Peyer's patch (tissue), 4 donors: ENCODE measurements at regions not wholly inside any gene's neighbourhood (a gene's known extent, or its start where the extent isn't known, plus 50 kb on each side); places are given as distances from the start of the nearest gene placed in this dataset.

Experiments
- DNase-seq, 3 donors: peaks; one replicate each; pipeline ENCODE4 v3.0.0-alpha.2; 2017 to 2019
- H3K27ac ChIP-seq, 4 donors: fragments of 200-600 bp; sonication (generic); one replicate each; pipeline ENCODE4 v1.5.1; 2016 to 2019
- H3K27me3 ChIP-seq, 2 donors: fragments of 200-600 bp; sonication (generic); one replicate each; pipeline ENCODE4 v1.5.1; 2019
- H3K36me3 ChIP-seq, 3 donors: fragments of 200-600 bp; sonication (generic); one replicate each; pipeline ENCODE4 v1.5.1; 2016 to 2019
- H3K4me1 ChIP-seq, 4 donors: fragments of 200-600 bp; sonication (generic); one replicate each; pipeline ENCODE4 v1.5.1; 2016 to 2019
- H3K4me3 ChIP-seq, 4 donors: fragments of 200-600 bp; sonication (generic); 1 replicate in 3 of 4; 2 replicates in 1 of 4; pipeline ENCODE4 v1.5.1; 2016 to 2019; ENCODE audit warnings: mild to moderate bottlenecking in 1 of 4
- H3K9me3 ChIP-seq, 4 donors: fragments of 200-600 bp; sonication (generic); one replicate each; pipeline ENCODE4 v1.5.1; 2016 to 2019; ENCODE audit warnings: mild to moderate bottlenecking in 1 of 4
- CTCF ChIP-seq, 6 experiments: fragments of 450-650 bp in 4 of 6; fragments of 200-600 bp in 2 of 6; sonication (generic) in 1 of 6; IDR thresholded peaks; one replicate each; pipeline ENCODE4 v1.5.1; 2017 to 2019; ENCODE audit warnings: antibody characterized with exemption in 6 of 6, mild to moderate bottlenecking in 3 of 6, moderate library complexity in 1 of 6
- POLR2A ChIP-seq, 2 donors: fragments of 450-650 bp; IDR thresholded peaks; one replicate each; pipeline ENCODE4 v1.5.1; 2017; ENCODE audit warnings: antibody characterized with exemption in 2 of 2, mild to moderate bottlenecking in 2 of 2, moderate library complexity in 2 of 2

DNA sequence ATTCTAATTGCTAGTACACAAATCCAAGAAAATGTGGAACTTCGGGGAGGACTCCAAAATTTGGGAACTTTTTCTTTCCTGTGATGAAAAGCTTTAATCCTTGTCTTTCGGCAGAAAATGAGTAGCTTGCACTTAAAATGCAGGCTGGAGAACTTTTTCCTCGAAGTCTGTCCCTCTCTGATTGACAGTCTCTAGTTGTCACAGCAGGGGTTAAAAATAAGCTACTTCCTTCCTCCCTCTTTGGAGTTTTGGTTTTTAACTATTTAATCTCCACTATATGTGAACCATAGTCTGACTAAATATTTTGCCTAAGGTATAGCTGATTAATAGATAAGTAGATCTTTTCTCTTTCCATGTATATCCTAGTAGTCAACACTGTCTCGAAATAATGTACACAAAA, 66.8 kb upstream of the MBOAT1 start:
- Histone ChIP-seq H3K36me3 (no peaks in the 10 kb centered on the region), H3K27me3 (no peaks in the 10 kb centered on the region), H3K27ac (no peak overlapping the region), H3K4me1 (no peaks in the 10 kb centered on the region), H3K4me3 (no peak overlapping the region), H3K9me3 (no peaks in the 10 kb centered on the region)
- no peak for DNase-seq
- TF ChIP-seq POLR2A (IDR thresholded peaks at IDR 0.05) (no peak), CTCF (IDR thresholded peaks at IDR 0.05) (no peak)

DNA sequence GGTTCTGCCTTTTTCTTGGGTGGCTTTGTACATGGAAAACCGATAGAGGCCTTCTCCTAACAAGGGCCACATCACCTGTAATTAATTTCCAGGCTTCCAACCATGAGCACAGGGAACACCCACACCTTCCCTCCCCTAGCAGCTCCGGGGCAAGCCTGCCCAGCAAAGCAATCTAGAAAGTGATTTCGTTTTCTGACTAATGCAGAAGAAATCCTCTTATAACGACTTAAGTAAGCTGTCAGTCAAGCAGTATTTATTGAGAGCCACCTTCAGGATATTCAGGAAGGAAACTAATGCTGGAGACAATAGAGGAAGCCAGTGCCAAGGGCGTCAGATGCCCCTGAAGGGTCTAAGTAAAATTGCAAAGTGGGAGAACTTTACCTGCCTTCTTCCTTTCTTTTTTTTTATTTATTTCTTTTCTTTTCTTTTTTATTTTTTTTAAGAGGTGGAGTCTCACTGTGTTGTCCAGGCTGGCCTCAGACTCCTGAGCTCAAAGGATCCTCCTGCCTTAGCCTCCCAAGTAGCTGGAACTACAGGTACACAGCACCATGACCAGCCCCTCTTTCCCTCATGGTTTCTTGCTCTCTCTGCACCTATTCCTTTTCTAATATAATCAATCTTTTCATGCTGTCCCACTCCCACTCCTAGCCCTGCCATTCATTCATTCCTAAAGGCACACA, 67.5 kb upstream of the MBOAT1 start:
- Histone ChIP-seq H3K9me3 (no peaks in the 10 kb centered on the region), H3K27ac (no peak overlapping the region), H3K36me3 (no peaks in the 10 kb centered on the region), H3K27me3 (no peaks in the 10 kb centered on the region), H3K4me3 (no peak overlapping the region), H3K4me1 (no peaks in the 10 kb centered on the region)
- TF ChIP-seq CTCF (IDR thresholded peaks at IDR 0.05): no peak
- TF ChIP-seq POLR2A (IDR thresholded peaks at IDR 0.05): no peak
- no peak for DNase-seq

- no peak for DNase-seq
- H3K4me1 ChIP-seq: no peaks in the 10 kb centered on the region
- no peak for TF ChIP-seq CTCF (IDR thresholded peaks at IDR 0.05)
- no peak for TF ChIP-seq POLR2A (IDR thresholded peaks at IDR 0.05)
- H3K27me3 ChIP-seq: no peaks in the 10 kb centered on the region
- H3K36me3 ChIP-seq: no peaks in the 10 kb centered on the region
- no peak overlapping the region for H3K27ac ChIP-seq
- H3K4me3 ChIP-seq: no peak overlapping the region
- no peaks in the 10 kb centered on the region for H3K9me3 ChIP-seq
Observed at GRCh38 chr6:20280288-20280621, 68.0 kb upstream of the MBOAT1 start.

DNA sequence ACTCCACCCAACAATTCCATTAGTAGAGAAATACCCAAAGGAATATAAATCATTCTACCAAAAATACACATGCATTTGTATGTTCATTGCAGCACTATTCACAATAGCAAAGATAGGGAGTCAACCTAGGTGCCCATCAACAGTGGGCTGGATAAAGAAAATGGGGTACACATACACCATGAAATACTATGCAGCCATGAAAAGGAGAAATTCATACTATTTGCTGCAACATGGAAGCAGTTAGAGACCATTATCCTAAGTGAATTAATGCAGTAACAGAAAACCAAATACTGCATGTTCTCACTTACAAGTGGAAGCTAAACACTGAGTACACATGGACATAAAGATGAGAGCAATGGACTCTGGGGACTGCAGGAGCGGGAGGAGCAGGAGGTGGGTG, 72.4 kb upstream of the MBOAT1 start:
- no peak overlapping the region for H3K27ac ChIP-seq
- TF ChIP-seq CTCF (IDR thresholded peaks at IDR 0.05) (no peak), POLR2A (IDR thresholded peaks at IDR 0.05) (no peak)
- H3K9me3 ChIP-seq: no peaks in the 10 kb centered on the region
- no peak for DNase-seq
- H3K36me3 ChIP-seq: no peaks in the 10 kb centered on the region
- no peak overlapping the region for H3K4me3 ChIP-seq
- no peaks in the 10 kb centered on the region for H3K4me1 ChIP-seq
- no peaks in the 10 kb centered on the region for H3K27me3 ChIP-seq

- no peak for TF ChIP-seq CTCF (IDR thresholded peaks at IDR 0.05)
- no peak for TF ChIP-seq POLR2A (IDR thresholded peaks at IDR 0.05)
- H3K9me3 ChIP-seq: no peaks in the 10 kb centered on the region
- no peak overlapping the region for H3K4me3 ChIP-seq
- no peaks in the 10 kb centered on the region for H3K27me3 ChIP-seq
- H3K27ac ChIP-seq: no peak overlapping the region
- DNase-seq: no peak
- no peaks in the 10 kb centered on the region for H3K4me1 ChIP-seq
- H3K36me3 ChIP-seq: no peaks in the 10 kb centered on the region
Observed at GRCh38 chr6:20286968-20287565, 74.8 kb upstream of the MBOAT1 start.
